Stimulated activated naive CD8-positive, alpha-beta T cell treated with anti-CD3 and anti-CD28 coated beads, Interleukin-15, amount 100 ng/mL, for 72 hours (primary cell): ENCODE measurements at regions not wholly inside any gene's neighbourhood (a gene's known extent, or its start where the extent isn't known, plus 50 kb on each side); places are given as distances from the start of the nearest gene placed in this dataset.
A peak's percentile ranks its signal among the peaks of the same experiment; 100 is the strongest.

Experiments used
- ATAC-seq: fragments of 150-1000 bp; cut with Tn5 transposase; 2 replicates; pipeline ENCODE4 v1.10.0; 2021; ENCODE audit warnings: mild to moderate bottlenecking, moderate library complexity
- DNase-seq, 2 donors: peaks; one replicate each; pipeline ENCODE4 v3.0.0; 2021 to 2022
- H3K27ac Mint-ChIP-seq, 2 donors: one replicate each; pipeline ENCODE4 v1.8.0; 2022; ENCODE audit warnings: mild to moderate bottlenecking in 2 of 2, mixed read lengths in 2 of 2, moderate library complexity in 2 of 2
- H3K27me3 Mint-ChIP-seq: one replicate; pipeline ENCODE4 v1.8.0; 2022; ENCODE audit warnings: mixed read lengths
- H3K4me1 Mint-ChIP-seq: one replicate; pipeline ENCODE4 v1.8.0; 2022; ENCODE audit warnings: mild to moderate bottlenecking, mixed read lengths
- H3K4me3 Mint-ChIP-seq, 2 donors: one replicate each; pipeline ENCODE4 v1.8.0; 2022; ENCODE audit warnings: mild to moderate bottlenecking in 2 of 2, mixed read lengths in 2 of 2, moderate library complexity in 1 of 2
- H3K9me3 Mint-ChIP-seq, 2 donors: one replicate each; pipeline ENCODE4 v1.8.0; 2022; ENCODE audit warnings: mixed read lengths in 2 of 2

DNA sequence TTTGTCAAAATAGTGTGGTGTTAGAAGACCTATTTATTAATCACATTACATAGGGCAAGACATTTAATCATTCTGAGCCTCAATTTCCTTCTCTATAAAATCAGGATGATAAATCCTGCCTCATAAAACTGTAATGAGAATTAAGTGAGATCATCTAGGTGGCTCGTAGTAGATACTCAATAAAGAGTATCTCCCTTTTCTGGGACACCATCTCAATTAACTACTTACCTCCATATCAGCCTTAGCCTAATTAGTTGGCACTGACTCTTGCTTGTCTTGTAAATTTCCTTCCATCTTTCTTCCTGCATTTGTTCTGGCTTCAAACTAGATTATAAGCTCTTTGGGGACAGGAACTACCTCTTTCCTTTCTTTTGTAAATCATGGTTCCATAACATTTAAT lies 102.6 kb upstream of the TNR start:
- peaks cover 24% of the 10 kb centered on the region for H3K27me3 Mint-ChIP-seq

DNA sequence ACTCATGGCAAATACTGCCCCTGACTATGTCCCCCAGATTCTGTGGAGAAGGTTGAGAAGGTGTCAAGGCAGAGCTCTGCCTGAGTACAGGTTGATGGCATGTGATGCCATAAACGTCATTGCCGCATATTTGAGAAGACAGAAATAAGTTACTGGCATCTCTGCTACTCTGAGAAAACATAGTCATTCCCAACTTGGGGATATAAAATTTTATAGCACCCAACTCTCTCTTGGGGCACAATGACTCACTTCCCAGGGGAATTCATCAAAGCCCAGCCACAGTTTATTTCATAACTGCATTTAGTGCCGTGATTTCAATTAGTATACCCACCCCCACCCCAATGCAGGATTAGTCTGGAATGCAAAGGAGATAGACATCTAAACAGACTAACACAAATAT lies 101.9 kb upstream of the TNR start:
- H3K27ac Mint-ChIP-seq, result no peak overlapping the region
- peaks cover 0 to 9% of the 10 kb centered on the region in 2 donors for H3K9me3 Mint-ChIP-seq
- H3K4me3 Mint-ChIP-seq, result no peak overlapping the region
- DNase-seq, result no peak
- no peaks in the 10 kb centered on the region for H3K4me1 Mint-ChIP-seq
- ATAC-seq, result no peak
- peaks cover 30% of the 10 kb centered on the region for H3K27me3 Mint-ChIP-seq

More for the DNA sequence above, 102.6 kb upstream of the TNR start:
- no peak for DNase-seq
- no peak overlapping the region for H3K4me3 Mint-ChIP-seq
- H3K9me3 Mint-ChIP-seq, result peaks cover 0 to 9% of the 10 kb centered on the region in 2 donors
- H3K27ac Mint-ChIP-seq, result no peak overlapping the region
- ATAC-seq, result no peak
- no peaks in the 10 kb centered on the region for H3K4me1 Mint-ChIP-seq

- ATAC-seq (no peak), DNase-seq (no peak)
- peaks cover 0 to 9% of the 10 kb centered on the region in 2 donors for H3K9me3 Mint-ChIP-seq
- peaks cover 35% of the 10 kb centered on the region for H3K27me3 Mint-ChIP-seq
- H3K4me1 Mint-ChIP-seq, result no peaks in the 10 kb centered on the region
- no peak overlapping the region for H3K4me3 Mint-ChIP-seq
- no peak overlapping the region for H3K27ac Mint-ChIP-seq
Measured at GRCh38 chr1:175844877-175845276, 101.5 kb upstream of the TNR start.

- Mint-ChIP-seq H3K4me1 (no peaks in the 10 kb centered on the region), H3K4me3 (no peak overlapping the region), H3K27ac (no peak overlapping the region), H3K9me3 (peaks cover 0 to 9% of the 10 kb centered on the region in 2 donors), H3K27me3 (peaks cover 41% of the 10 kb centered on the region)
- no peak for ATAC-seq
- DNase-seq, result no peak
Measured at GRCh38 chr1:175842550-175842949, 99.2 kb upstream of the TNR start.

DNA sequence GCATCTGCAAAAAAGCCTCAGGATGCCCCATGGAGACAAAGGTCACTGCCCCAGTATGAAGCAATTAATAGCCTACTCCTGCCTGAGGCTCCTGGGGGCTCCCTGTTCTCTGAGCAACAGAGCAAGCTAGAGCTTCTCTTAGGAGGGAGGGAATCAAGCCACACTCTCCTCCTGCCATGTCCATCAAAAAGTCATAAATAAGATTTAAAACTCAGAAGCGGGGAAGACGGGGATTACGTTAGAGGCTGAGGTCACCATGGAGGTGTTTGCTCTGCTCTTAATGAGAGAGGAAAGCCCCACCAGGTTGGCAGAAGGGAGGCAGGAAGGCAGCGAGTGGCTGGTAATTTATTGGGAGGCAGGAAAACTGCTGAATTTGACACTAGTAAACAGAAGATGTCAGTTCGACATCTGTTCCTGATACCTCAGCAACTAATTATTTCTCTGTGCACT lies 98.4 kb upstream of the TNR start:
- Mint-ChIP-seq H3K27me3 (peaks cover 35% of the 10 kb centered on the region), H3K4me1 (no peaks in the 10 kb centered on the region), H3K27ac (peak overlapping the region in 1 of 2 donors; percentile 13), H3K4me3 (no peak overlapping the region), H3K9me3 (peaks cover 0 to 9% of the 10 kb centered on the region in 2 donors)
- ATAC-seq (no peak), DNase-seq (no peak)

DNA sequence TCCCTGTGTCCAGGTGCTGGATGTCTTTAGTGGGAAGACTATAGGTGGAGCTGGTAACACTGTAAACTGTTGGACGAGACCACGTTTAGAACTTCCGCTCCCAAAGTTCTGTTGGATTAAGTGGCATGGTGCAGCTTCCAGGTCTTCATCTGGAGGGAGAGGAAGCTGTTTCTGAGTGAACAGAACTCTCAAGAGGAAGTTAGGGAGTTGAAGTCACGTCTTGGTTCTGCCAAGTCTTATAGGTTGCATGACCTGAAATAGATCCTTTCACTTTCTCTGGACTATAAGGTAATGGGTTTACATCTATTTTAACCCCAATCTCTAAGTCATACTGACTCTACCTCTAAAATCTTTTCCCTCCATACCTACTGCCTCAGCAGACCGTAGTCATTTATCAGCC lies 97.4 kb upstream of the TNR start:
- no peak overlapping the region for H3K27ac Mint-ChIP-seq
- H3K9me3 Mint-ChIP-seq, result peaks cover 0 to 9% of the 10 kb centered on the region in 2 donors
- H3K27me3 Mint-ChIP-seq, result peaks cover 25% of the 10 kb centered on the region
- no peak overlapping the region for H3K4me3 Mint-ChIP-seq
- H3K4me1 Mint-ChIP-seq, result no peaks in the 10 kb centered on the region
- ATAC-seq (no peak), DNase-seq (no peak)

DNA sequence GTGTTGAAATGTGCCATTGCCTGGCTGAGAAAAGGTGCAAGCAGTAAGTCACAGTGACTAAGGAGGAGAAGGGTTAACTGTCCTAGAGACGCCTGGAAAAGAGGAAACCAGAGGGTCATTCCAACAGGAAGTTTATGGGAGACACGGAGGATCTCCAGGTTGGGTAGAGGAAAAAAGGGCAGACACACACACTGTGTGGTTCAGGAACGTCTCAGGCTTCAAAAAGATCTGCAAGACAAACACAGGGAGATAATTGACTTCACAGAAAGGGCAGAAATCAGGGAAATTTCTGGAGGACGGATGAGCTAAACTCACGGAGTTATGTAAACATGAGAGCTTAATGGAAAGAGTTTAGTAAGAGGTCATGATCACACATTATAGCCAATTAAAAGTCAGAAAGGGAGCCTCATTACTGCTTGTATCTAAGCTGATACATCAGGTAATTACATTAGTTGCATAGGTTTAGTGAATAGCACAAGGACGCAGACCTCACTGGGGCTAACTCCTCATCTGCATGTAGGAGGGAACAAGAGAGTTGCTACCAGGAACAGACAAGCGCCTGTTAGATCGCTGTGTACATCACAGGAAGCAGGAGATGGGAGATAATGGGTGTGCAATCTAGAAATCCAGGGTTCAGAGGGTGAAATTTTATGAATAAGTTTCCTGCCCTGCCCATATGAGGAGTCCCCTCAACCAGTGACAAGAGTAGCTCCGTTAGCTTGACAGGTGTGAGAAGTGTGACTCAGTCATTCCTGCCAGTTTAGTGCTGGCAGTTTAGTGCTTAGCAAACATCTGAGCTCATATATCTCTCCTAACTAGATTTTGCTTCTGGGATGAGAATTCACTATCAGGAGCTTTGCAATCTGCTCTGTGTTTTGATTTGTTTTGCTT lies 96.6 kb upstream of the TNR start:
- no peak overlapping the region for H3K4me3 Mint-ChIP-seq
- H3K9me3 Mint-ChIP-seq, result peaks cover 0 to 9% of the 10 kb centered on the region in 2 donors
- DNase-seq (no peak), ATAC-seq (peak; percentile 33)
- H3K4me1 Mint-ChIP-seq, result no peaks in the 10 kb centered on the region
- H3K27me3 Mint-ChIP-seq, result peaks cover 23% of the 10 kb centered on the region
- no peak overlapping the region for H3K27ac Mint-ChIP-seq

GRCh38 chr1:175834597-175834996 lies 91.2 kb upstream of the TNR start:
- H3K27me3 Mint-ChIP-seq, result peaks cover 7% of the 10 kb centered on the region
- H3K4me1 Mint-ChIP-seq, result no peaks in the 10 kb centered on the region
- ATAC-seq, result no peak
- no peak overlapping the region for H3K27ac Mint-ChIP-seq
- no peak overlapping the region for H3K4me3 Mint-ChIP-seq
- no peak for DNase-seq
- peaks cover 0 to 9% of the 10 kb centered on the region in 2 donors for H3K9me3 Mint-ChIP-seq

GRCh38 chr1:175833951-175834350 lies 90.6 kb upstream of the TNR start:
- DNase-seq, result no peak
- H3K9me3 Mint-ChIP-seq, result peaks cover 0 to 14% of the 10 kb centered on the region in 2 donors
- no peaks in the 10 kb centered on the region for H3K4me1 Mint-ChIP-seq
- ATAC-seq, result no peak
- H3K27ac Mint-ChIP-seq, result no peak overlapping the region
- H3K4me3 Mint-ChIP-seq, result no peak overlapping the region
- peaks cover 7% of the 10 kb centered on the region for H3K27me3 Mint-ChIP-seq

- no peak for ATAC-seq
- H3K27me3 Mint-ChIP-seq, result peaks cover 7% of the 10 kb centered on the region
Measured at GRCh38 chr1:175833502-175833901, 90.1 kb upstream of the TNR start.

DNA sequence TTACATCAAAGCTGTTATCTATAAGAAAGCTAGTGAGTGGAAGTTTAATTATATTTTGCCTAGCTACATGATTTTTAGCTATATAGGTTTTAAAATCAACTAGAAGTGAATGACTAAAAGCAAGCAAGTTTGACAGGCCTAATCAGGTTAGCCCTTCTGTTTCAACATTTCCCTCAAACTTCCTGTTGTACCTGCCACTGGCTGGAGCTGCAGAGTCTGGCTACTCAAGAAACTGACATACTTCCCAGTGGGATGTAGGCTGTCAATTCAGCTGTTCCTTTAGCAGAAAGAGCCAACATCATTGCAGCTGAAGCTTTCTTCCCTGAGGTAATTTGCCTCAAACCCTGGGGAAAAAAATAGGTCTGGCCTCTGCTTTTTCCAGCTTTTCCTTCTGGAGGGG lies 87.1 kb upstream of the TNR start:
- H3K27ac Mint-ChIP-seq, result no peak overlapping the region
- peaks cover 0 to 14% of the 10 kb centered on the region in 2 donors for H3K9me3 Mint-ChIP-seq
- DNase-seq, result no peak
- peaks cover 7% of the 10 kb centered on the region for H3K27me3 Mint-ChIP-seq
- no peak overlapping the region for H3K4me3 Mint-ChIP-seq
- no peak for ATAC-seq
- no peaks in the 10 kb centered on the region for H3K4me1 Mint-ChIP-seq

More at GRCh38 chr1:175833502-175833901, 90.1 kb upstream of the TNR start:
- no peak overlapping the region for H3K27ac Mint-ChIP-seq
- peaks cover 0 to 14% of the 10 kb centered on the region in 2 donors for H3K9me3 Mint-ChIP-seq
- no peak for DNase-seq
- H3K4me1 Mint-ChIP-seq, result no peaks in the 10 kb centered on the region
- H3K4me3 Mint-ChIP-seq, result no peak overlapping the region

DNA sequence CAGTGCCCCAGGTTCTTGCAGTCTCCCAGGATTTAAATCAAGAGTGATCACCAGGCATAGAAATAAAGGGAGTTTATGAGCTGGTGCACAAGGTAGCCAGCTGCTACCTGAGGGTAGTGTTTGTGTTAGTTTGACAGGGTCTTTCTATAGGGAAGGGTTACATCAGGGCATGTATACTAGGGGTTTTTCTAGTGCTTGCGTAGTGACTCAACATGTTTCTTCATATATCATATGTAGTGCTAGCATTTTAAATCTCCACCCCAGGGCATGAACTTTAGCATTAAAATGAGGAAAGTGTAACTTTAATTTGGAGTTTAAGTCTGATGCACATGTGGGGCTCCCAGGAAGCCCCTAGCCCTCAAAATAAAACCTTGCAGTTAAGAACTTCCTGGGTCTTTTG lies 86.5 kb upstream of the TNR start:
- DNase-seq, result no peak
- Mint-ChIP-seq H3K27me3 (peaks cover 7% of the 10 kb centered on the region), H3K9me3 (peaks cover 0 to 14% of the 10 kb centered on the region in 2 donors), H3K4me1 (no peaks in the 10 kb centered on the region), H3K27ac (no peak overlapping the region), H3K4me3 (no peak overlapping the region)
- ATAC-seq, result no peak

GRCh38 chr1:175826705-175827104 lies 83.3 kb upstream of the TNR start:
- DNase-seq, result no peak
- Mint-ChIP-seq H3K27me3 (peaks cover 9% of the 10 kb centered on the region), H3K4me3 (no peak overlapping the region), H3K9me3 (peaks cover 0 to 7% of the 10 kb centered on the region in 2 donors), H3K4me1 (no peaks in the 10 kb centered on the region), H3K27ac (no peak overlapping the region)
- no peak for ATAC-seq

- H3K27me3 Mint-ChIP-seq, result peaks cover 12% of the 10 kb centered on the region
- H3K4me1 Mint-ChIP-seq, result no peaks in the 10 kb centered on the region
- H3K27ac Mint-ChIP-seq, result no peak overlapping the region
- DNase-seq (peak in 1 of 2 donors; percentile 11), ATAC-seq (no peak)
- H3K4me3 Mint-ChIP-seq, result no peak overlapping the region
- H3K9me3 Mint-ChIP-seq, result no peaks in the 10 kb centered on the region
Measured at GRCh38 chr1:175824079-175824478, 80.7 kb upstream of the TNR start.

DNA sequence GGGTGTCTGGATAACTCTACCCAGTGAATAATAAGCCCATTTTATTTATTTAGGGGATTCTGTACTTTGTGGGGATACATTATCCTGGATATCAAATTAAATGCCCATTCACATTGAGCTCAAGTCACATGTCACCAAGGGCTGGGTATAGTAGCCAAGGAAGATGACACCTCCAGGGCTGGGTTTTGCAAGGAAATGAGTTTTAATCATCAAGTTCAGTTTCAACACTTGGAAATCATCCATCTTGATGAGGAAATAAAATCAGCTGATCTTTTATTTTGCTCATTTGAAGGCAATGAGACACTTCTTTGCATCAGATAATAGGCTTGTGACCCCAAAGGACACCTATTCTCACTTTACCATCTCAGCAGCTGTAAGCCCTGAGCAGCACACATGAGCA lies 80.0 kb upstream of the TNR start:
- H3K9me3 Mint-ChIP-seq, result no peaks in the 10 kb centered on the region
- no peak for ATAC-seq
- no peak overlapping the region for H3K27ac Mint-ChIP-seq
- no peaks in the 10 kb centered on the region for H3K4me1 Mint-ChIP-seq
- no peak for DNase-seq
- H3K4me3 Mint-ChIP-seq, result no peak overlapping the region
- peaks cover 13% of the 10 kb centered on the region for H3K27me3 Mint-ChIP-seq

- no peak for DNase-seq
- Mint-ChIP-seq H3K27ac (no peak overlapping the region), H3K4me3 (no peak overlapping the region), H3K9me3 (no peaks in the 10 kb centered on the region), H3K4me1 (no peaks in the 10 kb centered on the region), H3K27me3 (peaks cover 13% of the 10 kb centered on the region)
- no peak for ATAC-seq
Measured at GRCh38 chr1:175822580-175822979, 79.2 kb upstream of the TNR start.
